ENCODE measurements at regions not wholly inside any gene's neighbourhood (a gene's known extent, or its start where the extent isn't known, plus 50 kb on each side); places are given as distances from the start of the nearest gene placed in this dataset.

GRCh38 chr21:39051588-39051949 is 131.7 kb downstream of the PSMG1 start:
- Mint-ChIP-seq H3K27ac (no peak overlapping the region), H3K4me1 (ENCODE audit: low read depth in 2 of 2) (peaks cover 0 to under 1% of the 10 kb centered on the region in 2 donors)

GRCh38 chr21:39050841-39051587 is 132.2 kb downstream of the PSMG1 start:
- H3K9me3 Mint-ChIP-seq = no peaks in the 10 kb centered on the region
- no peak overlapping the region for H3K4me3 Mint-ChIP-seq
- no peaks in the 10 kb centered on the region for H3K36me3 Mint-ChIP-seq (ENCODE audit: insufficient read depth)
- ATAC-seq (replicated peaks) = no peak
- no peak for DNase-seq
- H3K4me1 Mint-ChIP-seq (ENCODE audit: low read depth in 2 of 2) = peaks cover 0 to 2% of the 10 kb centered on the region in 2 donors
- H3K27me3 Mint-ChIP-seq = peaks cover 16 to 61% of the 10 kb centered on the region in 2 donors
- no peak overlapping the region for H3K27ac Mint-ChIP-seq

More at GRCh38 chr21:39051588-39051949, 131.7 kb downstream of the PSMG1 start:
- peaks cover 22 to 56% of the 10 kb centered on the region in 2 donors for H3K27me3 Mint-ChIP-seq
- no peak overlapping the region for H3K4me3 Mint-ChIP-seq
- no peaks in the 10 kb centered on the region for H3K9me3 Mint-ChIP-seq
- ATAC-seq (replicated peaks) (no peak), DNase-seq (no peak)
- no peaks in the 10 kb centered on the region for H3K36me3 Mint-ChIP-seq (ENCODE audit: insufficient read depth)

- ATAC-seq (replicated peaks) = no peak
- H3K27ac Mint-ChIP-seq = no peak overlapping the region
- DNase-seq = no peak
- peaks cover 0 to 2% of the 10 kb centered on the region in 2 donors for H3K4me1 Mint-ChIP-seq (ENCODE audit: low read depth in 2 of 2)
- peaks cover 5 to 39% of the 10 kb centered on the region in 2 donors for H3K27me3 Mint-ChIP-seq
- no peaks in the 10 kb centered on the region for H3K9me3 Mint-ChIP-seq
- no peaks in the 10 kb centered on the region for H3K36me3 Mint-ChIP-seq (ENCODE audit: insufficient read depth)
- no peak overlapping the region for H3K4me3 Mint-ChIP-seq
Measured at GRCh38 chr21:39048574-39048973, 134.7 kb downstream of the PSMG1 start.

GRCh38 chr21:39048064-39048463 is 135.2 kb downstream of the PSMG1 start:
- H3K4me1 Mint-ChIP-seq (ENCODE audit: low read depth in 2 of 2) = peaks cover 0 to 2% of the 10 kb centered on the region in 2 donors
- H3K9me3 Mint-ChIP-seq = no peaks in the 10 kb centered on the region
- peaks cover under 1 to 34% of the 10 kb centered on the region in 2 donors for H3K27me3 Mint-ChIP-seq
- no peak overlapping the region for H3K4me3 Mint-ChIP-seq
- H3K36me3 Mint-ChIP-seq (ENCODE audit: insufficient read depth) = no peaks in the 10 kb centered on the region
- DNase-seq (no peak), ATAC-seq (replicated peaks) (no peak)
- H3K27ac Mint-ChIP-seq = no peak overlapping the region

- peaks cover 0 to 2% of the 10 kb centered on the region in 2 donors for H3K4me1 Mint-ChIP-seq (ENCODE audit: low read depth in 2 of 2)
- ATAC-seq (replicated peaks) (no peak), DNase-seq (no peak)
- H3K27ac Mint-ChIP-seq = no peak overlapping the region
- no peaks in the 10 kb centered on the region for H3K36me3 Mint-ChIP-seq (ENCODE audit: insufficient read depth)
- no peak overlapping the region for H3K4me3 Mint-ChIP-seq
- no peaks in the 10 kb centered on the region for H3K9me3 Mint-ChIP-seq
- H3K27me3 Mint-ChIP-seq = peaks cover 0 to 32% of the 10 kb centered on the region in 2 donors
Measured at GRCh38 chr21:39047046-39047445, 136.2 kb downstream of the PSMG1 start.

GRCh38 chr21:39046236-39046916 is 136.9 kb downstream of the PSMG1 start:
- Mint-ChIP-seq H3K4me3 (no peak overlapping the region), H3K36me3 (ENCODE audit: insufficient read depth) (no peaks in the 10 kb centered on the region), H3K9me3 (no peaks in the 10 kb centered on the region), H3K4me1 (ENCODE audit: low read depth in 2 of 2) (peaks cover 0 to 2% of the 10 kb centered on the region in 2 donors), H3K27me3 (peaks cover 0 to 35% of the 10 kb centered on the region in 2 donors), H3K27ac (no peak overlapping the region)
- DNase-seq = no peak
- ATAC-seq (replicated peaks) = no peak

- Mint-ChIP-seq H3K9me3 (no peaks in the 10 kb centered on the region), H3K36me3 (ENCODE audit: insufficient read depth) (no peaks in the 10 kb centered on the region), H3K27ac (no peak overlapping the region), H3K4me1 (ENCODE audit: low read depth in 2 of 2) (peaks cover 0 to 2% of the 10 kb centered on the region in 2 donors), H3K27me3 (peaks cover 4 to 37% of the 10 kb centered on the region in 2 donors), H3K4me3 (no peak overlapping the region)
- no peak for DNase-seq
- ATAC-seq (replicated peaks) = no peak
Measured at GRCh38 chr21:39041816-39042215, 141.4 kb downstream of the PSMG1 start.

- Mint-ChIP-seq H3K27ac (no peak overlapping the region), H3K4me1 (ENCODE audit: low read depth in 2 of 2) (no peaks in the 10 kb centered on the region), H3K27me3 (peaks cover 11 to 41% of the 10 kb centered on the region in 2 donors), H3K4me3 (no peak overlapping the region), H3K36me3 (ENCODE audit: insufficient read depth) (no peaks in the 10 kb centered on the region), H3K9me3 (no peaks in the 10 kb centered on the region)
- no peak for DNase-seq
- ATAC-seq (replicated peaks) = no peak
Measured at GRCh38 chr21:39040494-39041110, 142.6 kb downstream of the PSMG1 start.

GRCh38 chr21:39037807-39038405 is 145.3 kb downstream of the PSMG1 start:
- H3K9me3 Mint-ChIP-seq = no peaks in the 10 kb centered on the region
- peaks cover 26 to 61% of the 10 kb centered on the region in 2 donors for H3K27me3 Mint-ChIP-seq
- no peak overlapping the region for H3K4me3 Mint-ChIP-seq
- H3K36me3 Mint-ChIP-seq (ENCODE audit: insufficient read depth) = no peaks in the 10 kb centered on the region
- no peaks in the 10 kb centered on the region for H3K4me1 Mint-ChIP-seq (ENCODE audit: low read depth in 2 of 2)
- no peak for DNase-seq
- ATAC-seq (replicated peaks) = no peak
- H3K27ac Mint-ChIP-seq = no peak overlapping the region

GRCh38 chr21:39036581-39036980 is 146.7 kb downstream of the PSMG1 start:
- no peak for DNase-seq
- H3K27ac Mint-ChIP-seq = no peak overlapping the region

GRCh38 chr21:39034590-39035536 is 148.4 kb downstream of the PSMG1 start:
- no peaks in the 10 kb centered on the region for H3K4me1 Mint-ChIP-seq (ENCODE audit: low read depth in 2 of 2)
- no peaks in the 10 kb centered on the region for H3K9me3 Mint-ChIP-seq
- H3K27me3 Mint-ChIP-seq = peaks cover 42 to 69% of the 10 kb centered on the region in 2 donors
- no peak for DNase-seq
- H3K4me3 Mint-ChIP-seq = no peak overlapping the region
- no peak for ATAC-seq (replicated peaks)
- no peaks in the 10 kb centered on the region for H3K36me3 Mint-ChIP-seq (ENCODE audit: insufficient read depth)
- no peak overlapping the region for H3K27ac Mint-ChIP-seq

More at GRCh38 chr21:39036581-39036980, 146.7 kb downstream of the PSMG1 start:
- no peaks in the 10 kb centered on the region for H3K4me1 Mint-ChIP-seq (ENCODE audit: low read depth in 2 of 2)
- H3K36me3 Mint-ChIP-seq (ENCODE audit: insufficient read depth) = no peaks in the 10 kb centered on the region
- no peak overlapping the region for H3K4me3 Mint-ChIP-seq
- no peak for ATAC-seq (replicated peaks)
- H3K9me3 Mint-ChIP-seq = no peaks in the 10 kb centered on the region
- peaks cover 30 to 62% of the 10 kb centered on the region in 2 donors for H3K27me3 Mint-ChIP-seq

GRCh38 chr21:39033878-39034589 is 149.2 kb downstream of the PSMG1 start:
- H3K36me3 Mint-ChIP-seq (ENCODE audit: insufficient read depth) = no peaks in the 10 kb centered on the region
- H3K4me1 Mint-ChIP-seq (ENCODE audit: low read depth in 2 of 2) = no peaks in the 10 kb centered on the region
- H3K4me3 Mint-ChIP-seq = no peak overlapping the region
- no peak for ATAC-seq (replicated peaks)
- H3K9me3 Mint-ChIP-seq = no peaks in the 10 kb centered on the region
- H3K27me3 Mint-ChIP-seq = peaks cover 42 to 64% of the 10 kb centered on the region in 2 donors
- DNase-seq = no peak
- no peak overlapping the region for H3K27ac Mint-ChIP-seq
